Tibial nerve (tissue), 3 donors: ENCODE measurements at regions not wholly inside any gene's neighbourhood (a gene's known extent, or its start where the extent isn't known, plus 50 kb on each side); places are given as distances from the start of the nearest gene placed in this dataset.

Experiments
- POLR2A ChIP-seq, 2 donors: fragments of 450-650 bp; IDR thresholded peaks; one replicate each; pipeline ENCODE4 v1.6.1; 2017; ENCODE audit warnings: antibody characterized with exemption in 2 of 2, mild to moderate bottlenecking in 2 of 2, moderate library complexity in 2 of 2
- TF ChIP-seq, protein P1 (sequence below), 5 experiments: fragments of 200-600 bp in 3 of 5; fragments of 450-650 bp in 2 of 5; sonication (generic) in 3 of 5; IDR thresholded peaks; one replicate each; pipeline ENCODE4 v1.5.1; 2016 to 2019; ENCODE audit warnings: antibody characterized with exemption in 5 of 5, mild to moderate bottlenecking in 3 of 5, moderate library complexity in 2 of 5

DNA sequence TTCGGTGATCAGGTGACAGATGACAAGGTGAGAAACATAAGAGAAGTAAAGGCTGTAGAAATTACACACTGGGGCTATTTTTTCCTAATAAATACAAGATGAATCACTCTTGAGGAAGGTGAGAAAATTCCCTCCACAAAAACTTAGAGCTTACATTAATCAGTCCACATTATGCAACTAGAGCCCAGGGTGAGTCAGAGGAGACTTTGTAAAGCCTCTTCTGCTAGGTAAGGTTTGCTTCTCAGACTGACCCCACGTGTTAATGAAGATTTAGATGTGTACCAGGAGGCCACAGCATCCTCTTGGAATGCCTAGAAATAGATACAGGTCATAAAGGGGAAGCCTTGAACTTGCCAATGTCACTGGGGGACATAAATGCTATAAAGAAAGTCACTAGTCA, 396.0 kb upstream of the SMIM31 start:
- TF ChIP-seq, protein P1, sequence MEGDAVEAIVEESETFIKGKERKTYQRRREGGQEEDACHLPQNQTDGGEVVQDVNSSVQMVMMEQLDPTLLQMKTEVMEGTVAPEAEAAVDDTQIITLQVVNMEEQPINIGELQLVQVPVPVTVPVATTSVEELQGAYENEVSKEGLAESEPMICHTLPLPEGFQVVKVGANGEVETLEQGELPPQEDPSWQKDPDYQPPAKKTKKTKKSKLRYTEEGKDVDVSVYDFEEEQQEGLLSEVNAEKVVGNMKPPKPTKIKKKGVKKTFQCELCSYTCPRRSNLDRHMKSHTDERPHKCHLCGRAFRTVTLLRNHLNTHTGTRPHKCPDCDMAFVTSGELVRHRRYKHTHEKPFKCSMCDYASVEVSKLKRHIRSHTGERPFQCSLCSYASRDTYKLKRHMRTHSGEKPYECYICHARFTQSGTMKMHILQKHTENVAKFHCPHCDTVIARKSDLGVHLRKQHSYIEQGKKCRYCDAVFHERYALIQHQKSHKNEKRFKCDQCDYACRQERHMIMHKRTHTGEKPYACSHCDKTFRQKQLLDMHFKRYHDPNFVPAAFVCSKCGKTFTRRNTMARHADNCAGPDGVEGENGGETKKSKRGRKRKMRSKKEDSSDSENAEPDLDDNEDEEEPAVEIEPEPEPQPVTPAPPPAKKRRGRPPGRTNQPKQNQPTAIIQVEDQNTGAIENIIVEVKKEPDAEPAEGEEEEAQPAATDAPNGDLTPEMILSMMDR (IDR thresholded peaks at IDR 0.05): no peak
- TF ChIP-seq POLR2A (IDR thresholded peaks at IDR 0.05): no peak
